Endothelial cell of umbilical vein (primary cell): ENCODE measurements at regions not wholly inside any gene's neighbourhood (a gene's known extent, or its start where the extent isn't known, plus 50 kb on each side); places are given as distances from the start of the nearest gene placed in this dataset.

Experiments used
- BruUV-seq: library from RNA; stranded (reverse); fragments of 400-500 nt; replicated peaks from 2 replicates; lab custom pipeline; 2021; lab: Mats Ljungman, UMichigan
- CTCF ChIA-PET: fragments of 300-600, 350-600 bp; sonication (Branson Sonifier 250); formaldehyde crosslinking; loops from one replicate; lab custom pipeline; 2021; ENCODE audit warnings: antibody characterized with exemption, inconsistent platforms; lab: Charles Lee
- POLR2A ChIA-PET: fragments of 300-600, 350-600 bp; sonication (Branson Sonifier 250); formaldehyde crosslinking; loops from one replicate; lab custom pipeline; 2021; ENCODE audit warnings: antibody characterized with exemption, inconsistent platforms; lab: Charles Lee
- DNase-seq: peaks from one replicate; pipeline ENCODE4 v3.0.0-alpha.2; 2011; ENCODE audit warnings: low read depth, low spot score
- FAIRE-seq: peaks from 2 replicates; lab custom pipeline; 2011; peaks lifted over from hg19 to GRCh38; lab: Jason Lieb, UNC
- H2AFZ ChIP-seq: 2 replicates; pipeline ENCODE4 v1.6.0; 2012; ENCODE audit warnings: low read depth, low read length, control low read depth, inconsistent platforms
- H3K27ac ChIP-seq: 2 replicates; pipeline ENCODE4 v1.5.1; 2011; ENCODE audit warnings: low read depth, mild to moderate bottlenecking, control low read depth, low read length, moderate library complexity; ENCODE audit not compliant: insufficient read depth
- H3K27me3 ChIP-seq, 2 experiments: 2 replicates each; pipeline versions ENCODE4 v1.6.0 to v1.6.1; 2011; ENCODE audit warnings: low read length in 2 of 2, mixed read lengths in 1 of 2; ENCODE audit not compliant: control insufficient read depth in 2 of 2, insufficient read depth in 2 of 2
- H3K36me3 ChIP-seq, 2 experiments: 2 replicates in 1 of 2; 3 replicates in 1 of 2; pipeline ENCODE4 v1.5.1; 2011; ENCODE audit warnings: low read length in 2 of 2, mild to moderate bottlenecking in 1 of 2, moderate library complexity in 1 of 2; ENCODE audit not compliant: control insufficient read depth in 2 of 2, insufficient read depth in 2 of 2; ENCODE audit errors: extremely low read depth in 1 of 2
- H3K4me1 ChIP-seq: 3 replicates; pipeline ENCODE4 v1.5.1; 2011; ENCODE audit warnings: mild to moderate bottlenecking, low read length; ENCODE audit not compliant: control insufficient read depth, insufficient read depth; ENCODE audit errors: extremely low read depth
- H3K4me2 ChIP-seq: 2 replicates; pipeline ENCODE4 v1.6.1; 2011; ENCODE audit warnings: low read length, control low read depth, mixed read lengths; ENCODE audit not compliant: insufficient read depth
- H3K4me3 ChIP-seq, 3 experiments: fragments of 200-600 bp in 1 of 3; sonication (generic), shearing (Covaris generic) in 1 of 3; replicated peaks in 1 of 3; 2 replicates each; pipeline ENCODE4 v1.5.1; 2011 to 2016; ENCODE audit warnings: control low read depth in 3 of 3, low read length in 3 of 3, mild to moderate bottlenecking in 2 of 3, inconsistent platforms in 1 of 3, low read depth in 1 of 3, moderate library complexity in 1 of 3; ENCODE audit not compliant: insufficient read depth in 1 of 3
- H3K79me2 ChIP-seq: 2 replicates; pipeline ENCODE4 v1.6.0; 2012; ENCODE audit warnings: low read length, inconsistent platforms; ENCODE audit not compliant: control insufficient read depth, insufficient read depth
- H3K9ac ChIP-seq: replicated peaks from 2 replicates; pipeline ENCODE3; 2011; ENCODE audit warnings: low read length, control low read depth; ENCODE audit not compliant: insufficient read depth; ENCODE audit errors: extremely low read depth
- H3K9me1 ChIP-seq: replicated peaks from 3 replicates; pipeline ENCODE4 v1.6.0; 2011; ENCODE audit warnings: mild to moderate bottlenecking, low read length; ENCODE audit not compliant: control insufficient read depth, insufficient read depth; ENCODE audit errors: extremely low read depth
- H3K9me3 ChIP-seq: replicated peaks from 2 replicates; pipeline ENCODE4 v1.5.1; 2012; ENCODE audit warnings: low read length, inconsistent platforms; ENCODE audit not compliant: control insufficient read depth, insufficient read depth
- H4K20me1 ChIP-seq: replicated peaks from 2 replicates; pipeline ENCODE3; 2011; ENCODE audit warnings: mild to moderate bottlenecking, low read length; ENCODE audit not compliant: control insufficient read depth, insufficient read depth; ENCODE audit errors: extremely low read depth
- EZH2 ChIP-seq: IDR thresholded peaks from 2 replicates; pipeline ENCODE4 v1.6.1; 2012; ENCODE audit warnings: borderline replicate concordance, low read depth, mild to moderate bottlenecking, moderate library complexity, low read length, inconsistent platforms; ENCODE audit not compliant: severe bottlenecking
- FOS ChIP-seq: IDR thresholded peaks from 2 replicates; pipeline ENCODE4 v1.6.1; 2011; ENCODE audit warnings: mild to moderate bottlenecking, low read length, moderate library complexity, borderline replicate concordance; ENCODE audit not compliant: insufficient read depth
- GATA2 ChIP-seq: IDR thresholded peaks from 2 replicates; pipeline ENCODE4 v1.7.0; 2011; ENCODE audit warnings: low read depth, mild to moderate bottlenecking, moderate library complexity, mixed read lengths, low read length; ENCODE audit not compliant: insufficient read length, insufficient read depth
- JUN ChIP-seq: IDR thresholded peaks from 2 replicates; pipeline ENCODE4 v1.6.1; 2011; ENCODE audit warnings: borderline replicate concordance, low read depth; ENCODE audit not compliant: insufficient read length, insufficient read depth
- MAX ChIP-seq: IDR thresholded peaks from 2 replicates; pipeline ENCODE4 v1.6.1; 2011; ENCODE audit not compliant: insufficient read depth, insufficient read length
- MYC ChIP-seq: IDR thresholded peaks from one replicate; pipeline ENCODE4 v1.6.1; 2011; ENCODE audit warnings: mild to moderate bottlenecking, low read depth, low read length
- POLR2A ChIP-seq: IDR thresholded peaks from 2 replicates; pipeline ENCODE4 v1.6.1; 2012; ENCODE audit warnings: low read depth, mild to moderate bottlenecking, control low read depth, low read length
- POLR2AphosphoS5 ChIP-seq: IDR thresholded peaks from 2 replicates; pipeline ENCODE4 v1.6.1; 2012; ENCODE audit warnings: low read depth, mild to moderate bottlenecking, control low read depth, low read length, moderate library complexity; ENCODE audit not compliant: insufficient read depth
- dilution Hi-C: fragments of 300-500 bp; cut with MboI; formaldehyde crosslinking; loops from one replicate; pipeline ENCODE4 v1.15.0; 2019; ENCODE audit warnings: low sequenced_read_pairs; ENCODE audit not compliant: extremely low pct_ligation_motif_present
- intact Hi-C: fragments of 100-400 bp; cut with micrococcal nuclease; formaldehyde crosslinking; loops from one replicate; pipeline ENCODE4 v1.10.0; 2022
- TF ChIP-seq, protein P1 (sequence below), 2 donors: IDR thresholded peaks; 1 replicate in 1 of 2; 2 replicates in 1 of 2; pipeline ENCODE4 v1.5.1; 2011; ENCODE audit warnings: low read length in 2 of 2, mild to moderate bottlenecking in 2 of 2, moderate library complexity in 2 of 2, control low read depth in 1 of 2, inconsistent platforms in 1 of 2, low read depth in 1 of 2; ENCODE audit not compliant: insufficient read depth in 1 of 2; ENCODE audit errors: extremely low read depth in 1 of 2

DNA sequence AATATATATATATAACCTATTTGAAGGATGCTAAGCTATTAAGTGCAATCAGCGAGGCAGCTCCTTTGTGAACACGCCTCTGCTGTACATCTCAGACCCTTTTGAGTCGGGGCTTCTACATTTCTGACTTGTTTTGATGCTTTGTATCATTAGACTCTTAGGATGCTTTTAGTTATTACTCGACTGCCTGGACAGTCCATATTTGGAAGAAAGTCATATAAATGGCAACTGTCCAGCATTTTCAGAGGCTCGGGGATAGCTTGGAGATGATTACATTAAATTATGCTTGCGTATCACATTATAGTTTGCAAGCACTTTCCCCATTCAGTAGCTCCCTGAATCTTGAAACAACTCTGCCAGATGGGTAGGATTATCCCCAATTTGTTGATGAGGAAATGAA lies 257.9 kb downstream of the PTEN start:
- no peak for TF ChIP-seq FOS
- no peak for TF ChIP-seq MYC
- TF ChIP-seq JUN: no peak
- no peak for TF ChIP-seq POLR2A
- TF ChIP-seq MAX: no peak
- TF ChIP-seq GATA2: no peak
- TF ChIP-seq POLR2AphosphoS5: no peak
- TF ChIP-seq, protein P1, sequence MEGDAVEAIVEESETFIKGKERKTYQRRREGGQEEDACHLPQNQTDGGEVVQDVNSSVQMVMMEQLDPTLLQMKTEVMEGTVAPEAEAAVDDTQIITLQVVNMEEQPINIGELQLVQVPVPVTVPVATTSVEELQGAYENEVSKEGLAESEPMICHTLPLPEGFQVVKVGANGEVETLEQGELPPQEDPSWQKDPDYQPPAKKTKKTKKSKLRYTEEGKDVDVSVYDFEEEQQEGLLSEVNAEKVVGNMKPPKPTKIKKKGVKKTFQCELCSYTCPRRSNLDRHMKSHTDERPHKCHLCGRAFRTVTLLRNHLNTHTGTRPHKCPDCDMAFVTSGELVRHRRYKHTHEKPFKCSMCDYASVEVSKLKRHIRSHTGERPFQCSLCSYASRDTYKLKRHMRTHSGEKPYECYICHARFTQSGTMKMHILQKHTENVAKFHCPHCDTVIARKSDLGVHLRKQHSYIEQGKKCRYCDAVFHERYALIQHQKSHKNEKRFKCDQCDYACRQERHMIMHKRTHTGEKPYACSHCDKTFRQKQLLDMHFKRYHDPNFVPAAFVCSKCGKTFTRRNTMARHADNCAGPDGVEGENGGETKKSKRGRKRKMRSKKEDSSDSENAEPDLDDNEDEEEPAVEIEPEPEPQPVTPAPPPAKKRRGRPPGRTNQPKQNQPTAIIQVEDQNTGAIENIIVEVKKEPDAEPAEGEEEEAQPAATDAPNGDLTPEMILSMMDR (IDR thresholded peaks at IDR 0.05; ENCODE audit: extremely low read depth in 1 of 2, insufficient read depth in 1 of 2, low read depth in 1 of 2, low read length in 2 of 2): no peak
- no peak for TF ChIP-seq EZH2
- Histone ChIP-seq H3K79me2 (no peaks in the 10 kb centered on the region), H3K27ac (no peak overlapping the region), H3K4me1 (no peaks in the 10 kb centered on the region), H3K9me1 (no peaks in the 10 kb centered on the region), H3K9me3 (no peaks in the 10 kb centered on the region), H3K4me2 (no peak overlapping the region), H3K36me3 (no peaks in the 10 kb centered on the region), H3K4me3 (no peak overlapping the region), H3K9ac (no peak overlapping the region), H2AFZ (no peak overlapping the region), H3K27me3 (no peaks in the 10 kb centered on the region), H4K20me1 (no peaks in the 10 kb centered on the region)
- no peak for FAIRE-seq
- POLR2A ChIA-PET: no interaction called here
- DNase-seq: no peak
- CTCF ChIA-PET: interaction anchor here (1.0 to 2.0 kb wide), 4 partner anchors 11 to 268 kb away, joined by 3 to 15 read pairs (median 4); no protein-coding TSS in a partner anchor
- dilution Hi-C loops (no loop called here), intact Hi-C loops (no loop called here)
- no TSS peak for BruUV-seq
